ENCODE measurements at regions not wholly inside any gene's neighbourhood (a gene's known extent, or its start where the extent isn't known, plus 50 kb on each side); places are given as distances from the start of the nearest gene placed in this dataset.

DNA sequence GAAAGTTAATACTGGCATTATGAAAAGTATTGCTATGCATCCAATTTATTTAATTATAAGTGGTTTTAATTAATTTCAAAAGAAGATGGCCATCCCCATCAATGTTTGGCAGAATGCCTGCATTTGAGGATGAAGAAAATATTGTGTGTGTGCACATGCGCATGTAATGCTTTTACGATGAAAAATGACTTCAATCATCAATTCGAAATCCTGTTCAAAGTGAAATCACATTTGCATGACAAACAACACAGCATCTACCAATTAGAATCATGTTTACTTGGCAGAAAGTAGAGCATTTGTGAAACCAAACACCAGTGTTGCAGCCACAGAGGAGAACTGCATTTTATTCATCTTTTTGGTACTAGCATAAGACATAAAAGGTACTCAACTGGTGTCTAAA, 191.9 kb upstream of the PIRT start:
- Histone ChIP-seq H3K27me3 (ENCODE audit: control insufficient read depth in 4 of 4, insufficient read depth in 4 of 4, low read length in 3 of 4) (no peaks in the 10 kb centered on the region), H3K27ac (ENCODE audit: low read depth in 1 of 2, low read length in 2 of 2) (no peak overlapping the region), H3K9me3 (ENCODE audit: control insufficient read depth in 4 of 4, low read length in 3 of 4) (peaks cover 0 to 4% (median 2%) of the 10 kb centered on the region in 4 donors), H3K4me3 (ENCODE audit: low read depth in 1 of 3, low read length in 3 of 3) (no peak overlapping the region), H3K9ac (ENCODE audit: low read depth in 1 of 2, low read length in 2 of 2) (no peak overlapping the region), H3K4me1 (ENCODE audit: control insufficient read depth in 4 of 4, insufficient read depth in 4 of 4, low read length in 3 of 4) (no peaks in the 10 kb centered on the region), H3K36me3 (ENCODE audit: control insufficient read depth in 4 of 4, insufficient read depth in 3 of 4, low read depth in 1 of 4, low read length in 3 of 4) (no peaks in the 10 kb centered on the region)
- no peak for DNase-seq (ENCODE audit: low spot score)
- WGBS = 86% methylated on average over 3 of the region's 3 CpGs
- no peak for TF ChIP-seq TAF1 (conservative IDR thresholded peaks at IDR 0.05)

DNA sequence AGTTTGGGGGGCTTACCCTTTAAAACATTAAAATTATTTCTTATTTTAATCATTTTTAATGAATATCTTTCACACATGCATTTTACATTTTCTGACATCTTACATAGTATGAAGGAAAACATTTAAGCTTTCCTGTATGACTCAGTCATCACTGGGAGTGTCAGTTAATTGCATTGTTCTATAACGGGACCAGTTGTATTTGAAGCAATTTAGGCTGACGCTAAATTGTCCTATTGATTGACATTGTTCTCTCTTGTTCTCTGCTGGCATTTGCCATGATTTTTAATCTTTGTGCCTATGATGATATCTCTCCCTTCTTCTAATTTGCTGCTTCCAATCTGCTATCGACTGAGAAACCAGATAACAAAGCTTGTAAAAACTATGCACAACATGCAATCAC, 190.5 kb upstream of the PIRT start:
- 72% methylated on average over 3 of the region's 3 CpGs for WGBS
- TF ChIP-seq RAD21 (IDR thresholded peaks at IDR 0.05) = no peak
- no peak for TF ChIP-seq HNF4A (conservative IDR thresholded peaks at IDR 0.05)
- TF ChIP-seq, protein P1, sequence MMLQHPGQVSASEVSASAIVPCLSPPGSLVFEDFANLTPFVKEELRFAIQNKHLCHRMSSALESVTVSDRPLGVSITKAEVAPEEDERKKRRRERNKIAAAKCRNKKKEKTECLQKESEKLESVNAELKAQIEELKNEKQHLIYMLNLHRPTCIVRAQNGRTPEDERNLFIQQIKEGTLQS (IDR thresholded peaks at IDR 0.05) = no peak
- TF ChIP-seq EGR1 (IDR thresholded peaks at IDR 0.05; ENCODE audit: low read depth in 2 of 2) = no peak
- TF ChIP-seq RXRA (IDR thresholded peaks at IDR 0.05) = no peak
- TF ChIP-seq, protein P2, sequence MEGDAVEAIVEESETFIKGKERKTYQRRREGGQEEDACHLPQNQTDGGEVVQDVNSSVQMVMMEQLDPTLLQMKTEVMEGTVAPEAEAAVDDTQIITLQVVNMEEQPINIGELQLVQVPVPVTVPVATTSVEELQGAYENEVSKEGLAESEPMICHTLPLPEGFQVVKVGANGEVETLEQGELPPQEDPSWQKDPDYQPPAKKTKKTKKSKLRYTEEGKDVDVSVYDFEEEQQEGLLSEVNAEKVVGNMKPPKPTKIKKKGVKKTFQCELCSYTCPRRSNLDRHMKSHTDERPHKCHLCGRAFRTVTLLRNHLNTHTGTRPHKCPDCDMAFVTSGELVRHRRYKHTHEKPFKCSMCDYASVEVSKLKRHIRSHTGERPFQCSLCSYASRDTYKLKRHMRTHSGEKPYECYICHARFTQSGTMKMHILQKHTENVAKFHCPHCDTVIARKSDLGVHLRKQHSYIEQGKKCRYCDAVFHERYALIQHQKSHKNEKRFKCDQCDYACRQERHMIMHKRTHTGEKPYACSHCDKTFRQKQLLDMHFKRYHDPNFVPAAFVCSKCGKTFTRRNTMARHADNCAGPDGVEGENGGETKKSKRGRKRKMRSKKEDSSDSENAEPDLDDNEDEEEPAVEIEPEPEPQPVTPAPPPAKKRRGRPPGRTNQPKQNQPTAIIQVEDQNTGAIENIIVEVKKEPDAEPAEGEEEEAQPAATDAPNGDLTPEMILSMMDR (IDR thresholded peaks at IDR 0.05; ENCODE audit: low read depth, low read length, missing input control) = no peak
- TF ChIP-seq, protein P3, sequence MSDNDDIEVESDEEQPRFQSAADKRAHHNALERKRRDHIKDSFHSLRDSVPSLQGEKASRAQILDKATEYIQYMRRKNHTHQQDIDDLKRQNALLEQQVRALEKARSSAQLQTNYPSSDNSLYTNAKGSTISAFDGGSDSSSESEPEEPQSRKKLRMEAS (IDR thresholded peaks at IDR 0.05) = no peak
- no peak for TF ChIP-seq FOXA2 (IDR thresholded peaks at IDR 0.05)
- TF ChIP-seq FOXA1 (IDR thresholded peaks at IDR 0.05) = no peak
- no peak for TF ChIP-seq SP1 (IDR thresholded peaks at IDR 0.05)
- TF ChIP-seq, protein P4, sequence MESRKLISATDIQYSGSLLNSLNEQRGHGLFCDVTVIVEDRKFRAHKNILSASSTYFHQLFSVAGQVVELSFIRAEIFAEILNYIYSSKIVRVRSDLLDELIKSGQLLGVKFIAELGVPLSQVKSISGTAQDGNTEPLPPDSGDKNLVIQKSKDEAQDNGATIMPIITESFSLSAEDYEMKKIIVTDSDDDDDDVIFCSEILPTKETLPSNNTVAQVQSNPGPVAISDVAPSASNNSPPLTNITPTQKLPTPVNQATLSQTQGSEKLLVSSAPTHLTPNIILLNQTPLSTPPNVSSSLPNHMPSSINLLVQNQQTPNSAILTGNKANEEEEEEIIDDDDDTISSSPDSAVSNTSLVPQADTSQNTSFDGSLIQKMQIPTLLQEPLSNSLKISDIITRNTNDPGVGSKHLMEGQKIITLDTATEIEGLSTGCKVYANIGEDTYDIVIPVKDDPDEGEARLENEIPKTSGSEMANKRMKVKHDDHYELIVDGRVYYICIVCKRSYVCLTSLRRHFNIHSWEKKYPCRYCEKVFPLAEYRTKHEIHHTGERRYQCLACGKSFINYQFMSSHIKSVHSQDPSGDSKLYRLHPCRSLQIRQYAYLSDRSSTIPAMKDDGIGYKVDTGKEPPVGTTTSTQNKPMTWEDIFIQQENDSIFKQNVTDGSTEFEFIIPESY (IDR thresholded peaks at IDR 0.05) = no peak
- no peak for TF ChIP-seq JUND (IDR thresholded peaks at IDR 0.05)
- TF ChIP-seq, protein P5, sequence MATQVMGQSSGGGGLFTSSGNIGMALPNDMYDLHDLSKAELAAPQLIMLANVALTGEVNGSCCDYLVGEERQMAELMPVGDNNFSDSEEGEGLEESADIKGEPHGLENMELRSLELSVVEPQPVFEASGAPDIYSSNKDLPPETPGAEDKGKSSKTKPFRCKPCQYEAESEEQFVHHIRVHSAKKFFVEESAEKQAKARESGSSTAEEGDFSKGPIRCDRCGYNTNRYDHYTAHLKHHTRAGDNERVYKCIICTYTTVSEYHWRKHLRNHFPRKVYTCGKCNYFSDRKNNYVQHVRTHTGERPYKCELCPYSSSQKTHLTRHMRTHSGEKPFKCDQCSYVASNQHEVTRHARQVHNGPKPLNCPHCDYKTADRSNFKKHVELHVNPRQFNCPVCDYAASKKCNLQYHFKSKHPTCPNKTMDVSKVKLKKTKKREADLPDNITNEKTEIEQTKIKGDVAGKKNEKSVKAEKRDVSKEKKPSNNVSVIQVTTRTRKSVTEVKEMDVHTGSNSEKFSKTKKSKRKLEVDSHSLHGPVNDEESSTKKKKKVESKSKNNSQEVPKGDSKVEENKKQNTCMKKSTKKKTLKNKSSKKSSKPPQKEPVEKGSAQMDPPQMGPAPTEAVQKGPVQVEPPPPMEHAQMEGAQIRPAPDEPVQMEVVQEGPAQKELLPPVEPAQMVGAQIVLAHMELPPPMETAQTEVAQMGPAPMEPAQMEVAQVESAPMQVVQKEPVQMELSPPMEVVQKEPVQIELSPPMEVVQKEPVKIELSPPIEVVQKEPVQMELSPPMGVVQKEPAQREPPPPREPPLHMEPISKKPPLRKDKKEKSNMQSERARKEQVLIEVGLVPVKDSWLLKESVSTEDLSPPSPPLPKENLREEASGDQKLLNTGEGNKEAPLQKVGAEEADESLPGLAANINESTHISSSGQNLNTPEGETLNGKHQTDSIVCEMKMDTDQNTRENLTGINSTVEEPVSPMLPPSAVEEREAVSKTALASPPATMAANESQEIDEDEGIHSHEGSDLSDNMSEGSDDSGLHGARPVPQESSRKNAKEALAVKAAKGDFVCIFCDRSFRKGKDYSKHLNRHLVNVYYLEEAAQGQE (IDR thresholded peaks at IDR 0.05) = no peak
- no peak for TF ChIP-seq TAF1 (conservative IDR thresholded peaks at IDR 0.05)
- no peak for TF ChIP-seq HNF4G (IDR thresholded peaks at IDR 0.05)
- no peak for TF ChIP-seq NR2F2 (IDR thresholded peaks at IDR 0.05)
- no peak for TF ChIP-seq GABPA (IDR thresholded peaks at IDR 0.05 in 1 of 2, conservative IDR thresholded peaks at IDR 0.05 in 1 of 2)
- DNase-seq (ENCODE audit: low spot score) = no peak
- Histone ChIP-seq H3K27me3 (ENCODE audit: control insufficient read depth in 4 of 4, insufficient read depth in 4 of 4, low read length in 3 of 4) (no peaks in the 10 kb centered on the region), H3K9ac (ENCODE audit: low read depth in 1 of 2, low read length in 2 of 2) (no peak overlapping the region), H3K4me3 (ENCODE audit: low read depth in 1 of 3, low read length in 3 of 3) (no peak overlapping the region), H3K27ac (ENCODE audit: low read depth in 1 of 2, low read length in 2 of 2) (no peak overlapping the region), H3K9me3 (ENCODE audit: control insufficient read depth in 4 of 4, low read length in 3 of 4) (peaks cover 0 to 4% (median 2%) of the 10 kb centered on the region in 4 donors), H3K4me1 (ENCODE audit: control insufficient read depth in 4 of 4, insufficient read depth in 4 of 4, low read length in 3 of 4) (no peaks in the 10 kb centered on the region), H3K36me3 (ENCODE audit: control insufficient read depth in 4 of 4, insufficient read depth in 3 of 4, low read depth in 1 of 4, low read length in 3 of 4) (no peaks in the 10 kb centered on the region)
